GM21423 (cell line): ENCODE measurements at regions not wholly inside any gene's neighbourhood (a gene's known extent, or its start where the extent isn't known, plus 50 kb on each side); places are given as distances from the start of the nearest gene placed in this dataset.

Experiments
- ATAC-seq: cut with Tn5 transposase; IDR thresholded peaks from one replicate; pipeline ENCODE4 v1.9.1; 2021; ENCODE audit warnings: mild to moderate bottlenecking, moderate library complexity; ENCODE audit not compliant: unreplicated experiment

DNA sequence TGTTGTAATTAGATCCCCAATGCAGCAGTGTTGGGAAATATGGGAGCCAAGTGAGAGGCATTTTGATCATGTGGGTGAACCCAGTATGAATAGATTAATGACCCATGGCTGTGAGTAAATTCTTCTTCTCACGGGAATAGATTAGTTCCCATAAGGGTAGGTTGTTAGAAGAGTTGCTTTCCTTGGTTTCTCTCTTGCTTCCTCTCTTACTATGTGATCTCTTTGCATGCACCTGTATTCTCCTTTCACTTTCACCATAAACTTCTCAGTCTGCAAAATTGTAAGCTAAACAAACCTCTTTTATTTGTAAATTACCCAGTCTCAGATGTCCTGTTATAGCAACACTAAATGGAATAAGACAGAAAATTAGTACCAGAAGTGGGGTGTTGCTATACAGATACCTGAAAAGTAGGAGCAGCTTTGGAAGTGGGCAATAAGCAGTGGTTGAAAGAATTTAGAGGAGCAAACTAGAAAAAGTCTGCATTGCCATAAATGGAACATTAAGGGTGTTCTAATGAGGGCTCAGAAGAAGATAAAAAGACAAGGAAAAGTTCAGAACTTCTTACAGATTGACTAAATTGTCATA lies 1090.0 kb upstream of the ARRDC3 start:
- ATAC-seq = no peak

GRCh38 chr5:92471861-92472260 lies 1088.7 kb upstream of the ARRDC3 start:
- ATAC-seq = no peak

- no peak for ATAC-seq
Measured at GRCh38 chr5:92470770-92471169, 1087.7 kb upstream of the ARRDC3 start.

DNA sequence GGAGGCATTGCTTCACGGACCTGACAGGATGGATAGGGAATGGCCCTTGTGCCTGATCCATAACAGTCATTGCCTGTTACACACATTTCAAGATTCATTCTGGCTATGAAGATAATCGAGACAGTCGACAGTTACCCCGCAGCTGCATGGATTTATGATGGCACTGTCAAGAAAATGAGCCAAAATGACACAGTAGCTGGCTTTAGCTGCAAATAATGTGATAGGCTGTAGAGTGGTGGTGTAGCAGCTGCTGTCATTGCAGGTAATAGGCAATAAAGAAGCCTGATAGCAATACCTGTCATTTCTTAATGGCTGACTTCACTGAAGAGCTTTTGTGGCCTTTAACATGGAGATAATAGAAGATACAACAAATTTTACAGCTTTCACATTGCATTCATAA lies 1085.2 kb upstream of the ARRDC3 start:
- ATAC-seq = no peak

GRCh38 chr5:92467695-92468094 lies 1084.6 kb upstream of the ARRDC3 start:
- no peak for ATAC-seq

DNA sequence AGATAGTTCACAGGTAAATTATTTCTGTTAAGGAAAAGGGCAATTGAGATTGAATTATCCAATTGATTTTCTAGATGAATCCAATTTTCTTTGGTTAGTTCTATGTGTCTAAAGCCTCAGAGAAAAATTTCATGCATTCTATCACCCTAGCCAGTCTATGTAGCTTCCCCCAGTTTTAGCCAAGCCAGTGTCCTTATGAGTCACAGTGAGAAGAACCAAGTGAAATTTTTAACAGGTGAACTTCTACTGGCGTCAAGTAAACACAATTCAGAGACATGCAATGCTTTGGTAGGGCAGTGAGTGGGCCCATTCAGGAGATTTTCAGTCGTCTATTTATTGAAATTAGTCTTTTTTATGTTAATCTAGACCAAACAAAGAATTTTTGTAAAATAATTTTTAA lies 1077.4 kb upstream of the ARRDC3 start:
- peak; percentile 47 for ATAC-seq

- ATAC-seq = no peak
Measured at GRCh38 chr5:92459654-92460053, 1076.5 kb upstream of the ARRDC3 start.

- peak; percentile 99 for ATAC-seq
Measured at GRCh38 chr5:92455011-92455410, 1071.9 kb upstream of the ARRDC3 start.

DNA sequence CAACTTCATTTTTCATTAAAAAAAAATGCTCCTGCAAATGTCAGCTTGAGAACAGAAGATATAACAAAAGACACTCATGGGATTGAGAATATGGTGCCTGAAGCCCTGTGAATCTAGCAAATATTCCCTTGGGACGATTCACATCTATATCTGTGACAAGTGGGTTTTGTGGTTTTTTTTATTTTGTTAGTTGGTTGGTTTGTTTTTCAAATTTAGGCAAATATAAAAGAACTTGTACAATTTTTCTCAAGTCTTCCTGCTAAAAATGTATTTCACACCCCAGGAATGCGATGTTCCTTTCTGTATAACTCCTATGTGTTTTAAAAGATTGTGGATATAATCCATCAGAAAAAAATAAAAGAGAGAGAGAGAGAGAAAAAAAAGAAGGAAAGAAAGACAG lies 1061.8 kb upstream of the ARRDC3 start:
- no peak for ATAC-seq

GRCh38 chr5:92435781-92436180 lies 1052.7 kb upstream of the ARRDC3 start:
- no peak for ATAC-seq

- ATAC-seq = no peak
Measured at GRCh38 chr5:92429646-92430045, 1046.5 kb upstream of the ARRDC3 start.

DNA sequence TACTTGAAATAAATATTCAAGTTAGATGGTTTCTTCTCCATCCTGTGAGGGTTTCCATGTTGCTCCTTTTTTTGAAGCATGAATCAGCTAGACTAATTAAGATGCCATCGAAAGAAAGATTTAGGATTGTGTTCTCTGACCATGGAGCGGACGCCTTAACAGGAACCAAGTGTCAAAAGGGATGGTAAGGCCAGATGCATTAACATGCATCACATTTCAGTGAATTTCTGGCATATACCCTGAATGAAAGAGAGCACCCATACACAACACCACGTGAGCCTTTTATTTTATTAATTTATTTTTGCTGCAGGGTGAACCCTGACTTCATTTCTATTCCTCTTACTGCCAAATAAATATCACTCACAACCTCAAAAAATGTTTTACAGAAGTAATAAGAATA lies 1045.3 kb upstream of the ARRDC3 start:
- ATAC-seq = no peak

- no peak for ATAC-seq
Measured at GRCh38 chr5:92424785-92425426, 1041.8 kb upstream of the ARRDC3 start.

GRCh38 chr5:92421942-92422341 lies 1038.8 kb upstream of the ARRDC3 start:
- ATAC-seq = no peak

DNA sequence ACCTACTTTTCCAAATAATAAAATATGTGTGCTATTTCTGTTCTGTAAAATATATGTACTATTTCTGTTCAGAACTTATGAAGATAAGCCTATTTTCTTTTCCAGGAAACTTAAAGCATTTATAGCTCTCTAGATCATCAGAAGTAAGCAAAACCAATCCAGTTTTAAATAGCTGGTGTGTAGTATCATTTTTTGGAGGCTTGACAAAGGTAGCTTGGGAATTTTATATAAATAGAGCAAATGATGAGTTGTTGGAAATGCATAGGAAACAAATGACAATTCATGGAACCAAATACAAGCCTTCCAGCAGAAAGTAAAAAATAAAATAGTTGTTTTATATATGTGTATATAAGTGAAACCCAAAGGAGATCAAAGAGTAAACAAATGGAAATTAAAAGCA lies 1038.1 kb upstream of the ARRDC3 start:
- no peak for ATAC-seq

DNA sequence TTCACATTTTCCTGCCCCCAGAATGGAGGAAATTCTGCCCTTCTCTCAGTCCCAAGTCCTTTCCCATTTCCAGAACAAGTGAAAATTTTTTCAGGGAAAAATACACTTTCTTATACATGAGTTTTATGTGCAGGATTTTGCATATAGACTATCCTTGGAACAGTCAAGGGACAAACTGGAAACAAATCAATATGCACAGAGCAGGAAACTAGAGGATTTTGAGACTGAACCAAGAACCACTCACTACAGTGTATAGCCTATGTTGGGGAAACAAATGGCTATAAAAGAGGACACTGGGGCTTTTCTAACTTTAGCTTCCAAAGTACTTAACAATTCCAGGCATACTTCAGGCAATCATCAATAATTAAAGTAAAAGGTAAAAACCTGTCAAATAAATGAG lies 1036.1 kb upstream of the ARRDC3 start:
- ATAC-seq = no peak

DNA sequence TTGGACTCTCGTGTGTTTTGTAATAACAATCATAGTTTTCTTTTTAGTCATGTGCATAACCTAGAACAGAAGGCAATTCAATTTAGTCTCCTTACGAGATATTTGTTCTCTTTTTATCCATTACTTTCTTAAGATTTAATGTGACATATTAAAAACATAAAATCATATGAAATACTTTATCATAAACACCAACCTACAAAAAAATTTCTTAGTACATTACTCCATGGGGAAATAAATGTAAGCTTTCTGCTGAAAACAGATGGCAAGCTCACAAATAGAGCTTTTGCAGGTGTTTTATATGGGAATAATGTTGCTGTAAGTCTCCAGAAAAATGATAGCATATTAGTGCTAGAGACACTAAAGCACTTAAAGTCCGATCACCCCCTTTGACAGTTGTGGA lies 1035.2 kb upstream of the ARRDC3 start:
- ATAC-seq = no peak

DNA sequence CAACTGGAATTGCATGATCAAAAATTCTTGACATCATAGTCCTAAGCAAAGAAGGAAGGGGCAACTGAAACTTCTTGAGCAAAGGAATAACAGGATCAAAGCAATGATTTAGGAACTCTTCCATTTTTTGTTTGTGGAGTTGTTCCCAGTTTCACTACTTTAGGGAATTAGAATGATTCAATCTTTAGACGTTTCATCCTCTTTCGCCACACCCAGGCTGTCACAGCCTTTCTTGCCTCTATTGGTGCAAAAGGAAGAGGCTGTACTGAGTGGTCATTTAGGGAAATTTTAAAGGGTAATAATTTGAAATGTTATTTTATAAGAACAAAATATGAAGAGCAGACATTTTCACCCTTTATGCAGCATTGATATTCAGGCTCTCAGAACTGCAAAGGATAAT lies 1026.0 kb upstream of the ARRDC3 start:
- no peak for ATAC-seq

- no peak for ATAC-seq
Measured at GRCh38 chr5:92402956-92403702, 1020.0 kb upstream of the ARRDC3 start.

- ATAC-seq = no peak
Measured at GRCh38 chr5:92402045-92402444, 1018.9 kb upstream of the ARRDC3 start.

DNA sequence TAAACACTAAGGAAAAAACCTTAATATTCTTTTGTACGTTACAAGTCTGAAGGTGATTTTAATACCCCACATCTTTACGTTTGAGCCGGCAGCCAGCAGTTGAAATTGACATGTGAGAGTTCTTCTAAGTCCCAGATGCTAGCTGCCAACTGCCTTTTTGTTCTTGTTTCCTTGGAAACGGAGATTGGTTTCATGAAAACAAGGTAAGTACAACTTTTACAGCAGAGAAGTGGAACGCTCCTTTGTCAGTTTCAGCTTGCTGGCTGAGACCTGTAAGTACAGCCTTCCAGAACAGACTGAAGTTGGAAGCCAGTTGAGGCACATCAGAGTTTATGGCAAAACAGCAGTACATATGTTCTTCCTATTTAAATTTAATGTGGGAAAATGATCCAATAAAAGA lies 1018.4 kb upstream of the ARRDC3 start:
- no peak for ATAC-seq

- ATAC-seq = no peak
Measured at GRCh38 chr5:92394936-92395335, 1011.8 kb upstream of the ARRDC3 start.
